Activated CD8-positive, alpha-beta memory T cell treated with anti-CD3 and anti-CD28 coated beads, Interleukin-2, amount 50 U/mL, for 1 hour (primary cell): ENCODE measurements at regions not wholly inside any gene's neighbourhood (a gene's known extent, or its start where the extent isn't known, plus 50 kb on each side); places are given as distances from the start of the nearest gene placed in this dataset.

Source experiments
- DNase-seq: peaks from one replicate; pipeline ENCODE4 v3.0.0-alpha.2; 2020; ENCODE audit errors: extremely low read depth

DNA sequence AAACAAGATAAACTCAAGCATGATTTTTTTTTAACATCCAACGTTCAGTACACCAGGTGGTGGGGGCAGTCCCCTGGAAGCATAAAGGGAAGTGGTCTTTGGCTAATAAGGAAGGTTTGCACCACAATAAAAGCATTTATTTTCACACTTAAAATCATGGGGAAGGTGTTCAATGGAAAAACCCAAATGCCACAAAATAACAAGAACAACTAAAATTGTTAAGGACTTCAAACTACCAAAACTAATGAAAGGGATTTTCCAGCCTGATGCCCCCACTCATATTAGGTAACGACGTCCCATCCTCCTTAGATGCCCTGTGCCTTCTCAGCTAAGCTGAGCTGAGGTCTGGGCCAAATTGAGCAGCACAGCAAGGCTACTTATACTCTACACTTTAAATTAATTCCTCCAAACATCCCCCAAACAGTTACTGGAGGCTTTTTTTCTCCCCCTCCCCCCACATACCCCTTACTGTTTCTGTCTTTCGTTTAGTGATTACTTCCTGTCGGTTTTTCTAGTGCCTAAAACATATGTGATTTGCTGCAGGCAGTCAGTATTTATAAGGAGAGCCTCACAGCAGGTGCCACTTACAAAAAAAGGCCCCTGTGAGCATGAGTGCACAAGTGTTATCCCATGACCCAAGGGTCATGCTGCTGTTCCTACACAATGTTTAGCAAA lies 259.7 kb upstream of the ZNF608 start:
- DNase-seq, result no peak

DNA sequence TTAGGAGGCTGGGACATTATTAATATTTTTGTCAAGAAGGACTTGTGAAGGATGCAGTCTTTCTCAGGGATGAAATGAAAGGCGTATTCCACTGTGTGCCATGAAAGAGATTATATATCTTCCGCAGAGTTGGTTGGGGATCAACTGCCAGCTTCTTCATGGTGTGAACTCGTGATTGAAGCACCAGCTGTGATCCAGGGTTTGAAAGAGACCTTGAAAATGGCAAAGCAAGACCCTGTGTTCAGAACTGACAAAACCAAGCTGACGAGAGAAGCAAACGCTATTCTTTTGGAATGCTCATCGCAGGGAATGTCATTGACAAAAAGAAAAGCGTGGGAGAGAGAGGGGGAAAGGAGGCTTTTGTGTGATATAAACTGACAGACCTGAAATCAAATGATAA lies 263.9 kb upstream of the ZNF608 start:
- no peak for DNase-seq

DNA sequence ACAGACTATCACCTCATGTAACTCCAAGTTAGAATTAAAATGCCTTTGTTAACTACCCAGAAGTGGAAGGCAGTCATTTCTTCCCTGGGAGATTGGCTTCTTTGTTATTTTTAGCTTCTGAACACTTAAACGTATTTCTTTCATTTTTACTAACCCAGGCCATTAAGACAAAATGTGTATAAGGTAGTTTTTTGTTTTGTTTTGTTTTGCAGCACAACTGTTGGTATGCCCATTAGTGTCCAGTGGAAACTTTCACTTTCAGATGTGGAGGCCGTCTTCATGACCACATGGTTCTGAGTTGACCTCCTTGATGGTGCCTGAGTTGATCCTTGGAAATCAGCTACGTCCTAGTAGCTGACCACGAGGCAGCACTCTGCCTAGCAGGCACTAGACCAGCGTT lies 264.6 kb upstream of the ZNF608 start:
- DNase-seq, result no peak

DNA sequence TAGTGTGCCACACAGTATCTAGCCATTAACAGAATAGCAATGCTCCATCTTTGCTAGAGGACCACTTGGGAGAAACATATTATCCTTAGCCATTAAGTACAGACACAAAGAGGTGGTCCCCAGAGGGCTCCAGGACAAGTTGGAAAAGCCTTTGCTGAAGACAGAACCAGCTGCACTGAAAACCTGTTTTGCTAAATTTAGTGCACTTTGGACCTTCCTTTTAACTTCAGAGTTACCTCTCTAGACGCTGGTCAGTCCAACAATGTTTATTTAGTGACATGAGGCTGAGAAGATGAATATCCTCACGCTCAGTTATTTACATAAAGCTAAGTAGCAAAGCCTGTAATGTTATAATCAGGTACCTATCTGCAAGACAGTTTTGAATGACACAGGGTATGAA lies 265.0 kb upstream of the ZNF608 start:
- no peak for DNase-seq

DNA sequence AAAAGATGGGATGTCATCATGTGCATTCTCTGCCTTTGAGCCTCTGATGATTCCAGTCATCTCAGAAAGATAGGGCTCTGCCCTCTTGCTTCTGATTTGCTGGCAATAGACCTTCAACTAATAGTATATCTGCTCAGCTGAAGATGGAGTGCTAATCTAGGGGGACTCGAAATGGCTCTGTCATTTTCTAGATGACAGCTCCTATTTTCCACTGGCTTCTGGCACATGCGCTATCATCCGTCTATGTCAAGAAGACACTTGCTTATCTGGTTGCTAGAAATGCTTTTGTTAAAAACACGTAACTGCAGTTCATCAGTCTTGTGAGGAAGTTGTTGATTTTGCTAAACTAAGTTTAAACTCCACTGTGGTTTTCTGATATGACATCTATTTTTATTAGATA lies 265.5 kb upstream of the ZNF608 start:
- no peak for DNase-seq

DNA sequence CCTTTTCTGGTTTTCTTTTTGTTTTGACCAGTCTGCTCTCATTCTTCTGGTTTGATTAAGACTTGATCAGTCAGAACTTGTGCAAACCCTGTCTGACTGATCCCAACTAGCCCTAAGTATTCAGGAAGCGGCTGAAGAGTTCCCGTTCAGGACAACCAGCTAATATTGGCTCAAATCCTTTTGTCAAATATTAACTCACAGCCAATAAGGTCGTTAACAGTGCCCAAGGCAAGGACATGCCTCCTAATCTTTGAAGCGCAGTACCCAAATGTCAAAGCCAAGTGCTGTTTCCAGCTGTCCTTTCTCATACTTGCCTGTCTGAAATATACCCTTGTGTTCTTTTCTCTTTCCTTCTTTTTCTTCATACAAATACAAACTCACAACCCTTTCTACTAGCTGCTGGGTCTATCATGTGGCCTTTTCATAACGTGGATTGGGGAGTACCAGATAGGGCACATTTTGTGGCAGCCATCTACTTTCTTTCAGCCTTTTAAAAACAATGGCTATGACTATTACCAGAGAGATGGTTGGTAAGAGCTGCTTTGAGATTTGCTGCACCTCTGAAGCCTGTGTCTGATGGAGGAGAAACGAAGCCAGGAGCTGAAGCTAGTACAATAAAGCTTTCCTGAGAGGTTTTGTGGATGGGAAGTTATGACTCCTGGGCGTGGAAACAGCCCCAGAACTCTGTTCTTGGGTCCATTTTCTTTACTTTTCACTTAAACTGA lies 266.4 kb upstream of the ZNF608 start:
- no peak for DNase-seq

DNA sequence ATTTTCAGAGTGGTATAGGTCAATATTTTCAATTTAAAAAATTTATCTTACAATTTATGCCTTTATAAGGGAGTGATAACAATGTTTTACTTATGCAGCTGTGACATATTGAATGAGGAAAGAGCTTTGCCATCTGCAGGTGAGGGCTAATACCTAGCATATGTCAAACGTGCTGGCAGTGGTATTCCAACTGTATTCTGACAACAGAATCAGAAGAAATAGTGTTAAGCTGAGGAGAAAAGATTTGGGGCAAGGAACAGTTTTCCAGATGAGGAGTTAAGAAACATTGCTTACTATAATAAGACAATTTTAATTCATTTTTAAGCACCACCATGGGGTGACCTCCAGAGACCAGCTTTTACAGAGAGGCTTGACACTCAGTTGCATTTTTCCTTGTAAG lies 267.8 kb upstream of the ZNF608 start:
- DNase-seq, result no peak

DNA sequence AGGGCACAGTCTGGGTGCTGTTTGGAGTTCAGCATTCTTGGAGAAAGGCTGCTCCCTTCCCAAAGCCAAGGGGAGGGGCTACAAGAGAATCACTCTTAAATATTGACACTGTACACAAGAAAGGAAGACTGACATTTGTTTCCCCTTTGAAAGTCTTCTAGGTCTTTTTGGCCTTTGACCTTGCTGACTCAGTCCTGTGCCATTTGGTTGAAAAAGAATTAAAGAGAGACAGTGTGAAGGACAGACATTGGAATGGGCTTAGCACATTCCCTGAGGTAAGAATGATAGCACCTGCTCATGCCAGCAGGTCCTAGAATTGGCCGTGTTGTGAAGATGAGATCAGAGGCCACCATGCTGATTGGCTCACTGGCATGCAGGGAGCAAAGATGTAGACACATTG lies 271.4 kb upstream of the ZNF608 start:
- DNase-seq, result no peak

DNA sequence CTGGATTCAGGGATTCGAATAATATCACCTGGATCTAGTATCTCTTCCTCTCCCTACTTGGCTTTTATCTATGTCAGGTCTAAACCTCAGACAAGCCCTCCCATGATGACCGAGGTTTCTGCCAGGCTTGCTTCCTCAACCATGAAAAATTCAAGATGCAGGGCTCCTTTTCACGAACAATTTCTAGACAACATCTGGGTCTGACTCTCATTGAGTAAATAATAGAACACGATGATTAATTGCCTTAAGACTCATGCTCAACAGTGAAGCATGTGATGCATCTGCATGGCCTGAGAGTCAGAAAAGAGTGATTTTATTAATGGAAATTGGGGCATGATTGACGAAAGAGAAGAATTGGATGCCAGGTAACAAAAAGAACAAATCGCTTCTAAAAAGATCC lies 277.2 kb upstream of the ZNF608 start:
- DNase-seq, result no peak

DNA sequence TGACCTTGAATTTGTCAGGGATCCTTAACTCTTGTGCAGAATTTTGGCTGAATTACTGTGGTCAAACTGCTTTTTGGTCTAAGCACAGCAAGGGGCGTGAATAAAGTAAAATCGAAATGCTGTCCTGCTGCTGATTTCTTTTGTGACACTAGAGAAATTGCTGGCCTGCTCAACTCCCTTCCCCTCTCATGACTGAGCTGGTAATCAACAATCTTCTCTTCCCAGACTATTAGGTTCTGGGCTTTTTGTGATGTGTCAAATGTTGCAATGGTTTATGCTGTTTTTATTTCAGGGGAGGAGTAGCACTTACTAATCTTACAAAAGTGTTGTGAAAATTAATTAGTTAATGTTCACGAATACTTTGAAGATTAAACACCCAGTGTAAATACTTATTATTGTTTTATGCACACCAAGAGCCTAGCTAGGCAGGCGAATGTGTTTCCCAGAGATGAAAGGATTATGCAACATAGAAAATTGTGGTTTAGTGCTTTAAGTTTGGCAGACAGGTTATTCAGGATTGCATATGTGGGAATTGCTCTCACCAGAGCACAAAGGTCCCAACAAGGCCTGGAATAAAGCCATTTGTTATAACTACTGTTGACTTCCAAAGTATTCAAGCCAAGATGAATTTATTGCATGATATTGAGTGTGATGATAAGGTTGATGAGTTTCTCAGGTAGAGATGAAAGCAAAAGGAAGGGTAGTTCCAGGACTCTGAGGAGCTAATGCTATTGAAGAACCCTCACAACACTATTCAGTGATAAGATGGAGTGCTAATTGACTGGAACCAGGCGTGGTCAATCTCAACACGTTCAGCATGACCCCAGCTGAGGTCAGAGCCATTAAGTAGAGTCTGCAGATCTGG lies 280.7 kb upstream of the ZNF608 start:
- no peak for DNase-seq

DNA sequence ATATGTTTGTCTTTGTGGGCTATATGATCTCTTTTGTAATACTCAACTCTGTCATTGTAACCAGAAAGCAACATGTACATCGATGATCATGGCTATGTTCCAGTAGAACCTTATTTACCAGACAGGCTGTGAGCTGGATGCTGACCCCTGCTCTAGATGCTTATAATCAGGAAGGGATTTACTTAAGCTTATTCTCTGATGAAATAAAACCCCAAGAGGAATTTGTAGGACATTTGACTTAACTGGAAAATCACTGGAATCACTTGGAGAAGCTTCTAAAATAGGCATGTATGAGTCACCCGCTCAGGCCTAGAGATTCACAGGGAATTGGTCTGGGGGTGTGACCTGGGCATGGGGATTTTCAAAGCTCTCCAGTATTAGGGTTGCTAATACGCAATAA lies 285.8 kb upstream of the ZNF608 start:
- no peak for DNase-seq

DNA sequence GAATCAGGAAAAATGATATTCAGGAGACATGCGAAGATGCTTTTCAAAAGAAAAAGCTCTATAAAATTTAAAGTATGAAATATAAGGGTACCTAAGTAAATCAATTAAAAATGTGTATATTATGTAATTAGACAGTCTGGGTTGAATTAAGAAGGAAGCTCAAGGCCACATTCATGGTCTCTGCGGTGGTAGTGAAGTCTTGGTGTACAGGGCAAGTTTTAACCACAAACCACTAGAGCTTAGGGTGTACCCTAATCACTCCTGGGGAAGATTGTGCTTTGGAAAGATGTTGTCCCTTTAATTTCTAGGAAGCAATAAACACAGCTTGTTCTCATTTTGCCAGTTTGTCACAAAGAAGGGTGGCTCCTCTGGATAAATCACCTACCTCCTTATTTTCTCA lies 287.2 kb upstream of the ZNF608 start:
- no peak for DNase-seq

DNA sequence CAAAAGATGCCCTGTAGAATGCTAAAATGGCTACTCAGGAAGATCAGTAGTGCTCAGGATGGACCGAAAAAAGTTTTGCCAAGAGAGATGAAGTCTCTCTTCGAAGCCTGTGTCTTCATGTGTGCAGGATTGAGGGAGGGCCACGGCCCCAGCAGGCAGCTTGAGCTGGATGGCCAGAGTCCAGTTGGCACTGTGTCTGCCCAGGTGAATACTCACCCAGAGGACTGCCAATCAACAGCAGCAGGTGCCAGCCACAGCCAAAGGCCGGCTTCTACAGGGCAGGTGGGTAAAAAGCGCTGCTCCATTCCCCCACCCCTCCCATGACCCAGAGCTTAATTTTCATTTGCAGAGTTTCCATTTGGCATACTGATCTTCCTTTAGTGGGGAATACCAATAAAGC lies 287.9 kb upstream of the ZNF608 start:
- DNase-seq, result no peak

DNA sequence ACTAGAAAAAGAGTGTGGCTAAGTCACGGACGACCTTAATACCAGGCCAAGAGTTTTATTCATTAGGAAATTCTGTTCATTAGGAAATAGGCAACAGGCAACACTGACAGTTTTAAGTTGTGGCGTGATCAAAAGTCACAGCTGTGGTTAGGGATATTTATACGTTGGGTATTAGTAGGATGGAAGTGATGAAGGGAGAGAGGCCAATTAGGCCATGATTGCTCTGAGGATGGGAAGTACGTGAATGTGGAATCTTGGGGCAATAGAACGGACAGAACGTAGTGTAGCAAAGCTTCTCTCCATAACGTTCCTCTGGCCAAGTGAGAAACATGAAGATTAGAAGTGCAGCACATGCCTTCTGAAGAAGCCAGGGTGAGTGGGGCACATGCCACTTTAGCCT lies 290.1 kb upstream of the ZNF608 start:
- no peak for DNase-seq

DNA sequence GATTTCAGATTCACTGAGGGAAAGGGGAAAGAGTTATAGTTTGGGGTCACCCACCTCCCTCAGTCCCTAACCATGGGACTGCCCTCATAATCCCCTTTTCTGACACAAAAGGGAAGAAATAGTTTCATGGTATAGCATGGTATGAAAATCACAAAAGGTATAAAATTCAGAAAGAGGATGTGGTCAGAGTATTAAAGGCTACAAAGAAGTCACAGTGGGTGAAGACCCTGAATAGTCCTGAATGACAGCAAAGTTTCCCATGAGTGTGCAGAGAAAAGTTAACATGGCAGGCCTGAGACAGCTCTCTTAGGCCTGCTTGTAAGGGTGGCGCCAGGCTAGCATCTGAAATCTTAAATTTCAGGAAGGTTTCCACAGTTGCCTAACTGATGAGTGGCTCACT lies 290.6 kb upstream of the ZNF608 start:
- no peak for DNase-seq

DNA sequence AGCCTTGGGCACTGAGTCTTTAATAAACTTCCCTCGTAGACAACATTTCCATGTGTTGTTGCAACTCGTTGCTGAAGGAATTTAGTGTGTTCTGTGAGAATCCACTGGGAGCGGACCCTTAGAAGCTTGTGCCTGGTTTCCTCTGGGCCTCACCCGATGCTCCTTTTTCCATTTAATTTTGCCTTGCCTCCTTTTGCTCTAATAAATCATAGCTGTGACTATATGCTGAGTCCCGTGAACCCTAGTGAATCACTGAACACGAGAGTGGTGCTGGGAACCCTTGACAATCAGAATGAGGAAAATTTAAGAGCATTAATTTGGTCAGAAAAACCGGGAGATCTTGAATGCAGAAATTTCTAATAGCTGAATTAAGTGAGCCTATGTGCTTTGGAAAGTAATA lies 291.1 kb upstream of the ZNF608 start:
- no peak for DNase-seq

DNA sequence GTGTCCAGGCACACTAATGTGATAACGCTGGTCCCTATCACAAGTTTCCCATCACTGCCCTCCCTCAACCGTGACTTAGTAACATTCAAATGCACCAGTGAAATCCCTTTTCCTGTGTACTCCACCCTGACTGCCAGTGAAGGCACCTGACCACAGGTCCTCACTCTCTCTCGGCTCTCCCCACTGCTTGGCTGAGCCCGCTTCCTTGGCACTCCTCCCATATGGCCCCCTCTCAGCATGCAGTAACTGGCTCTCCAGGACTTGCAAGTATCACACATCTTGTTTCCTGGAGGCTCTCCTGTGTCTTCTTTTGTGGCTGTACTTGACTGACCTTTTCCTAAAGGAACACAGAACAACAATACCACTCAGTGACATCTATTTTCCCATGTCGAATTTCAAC lies 292.0 kb upstream of the ZNF608 start:
- no peak for DNase-seq

DNA sequence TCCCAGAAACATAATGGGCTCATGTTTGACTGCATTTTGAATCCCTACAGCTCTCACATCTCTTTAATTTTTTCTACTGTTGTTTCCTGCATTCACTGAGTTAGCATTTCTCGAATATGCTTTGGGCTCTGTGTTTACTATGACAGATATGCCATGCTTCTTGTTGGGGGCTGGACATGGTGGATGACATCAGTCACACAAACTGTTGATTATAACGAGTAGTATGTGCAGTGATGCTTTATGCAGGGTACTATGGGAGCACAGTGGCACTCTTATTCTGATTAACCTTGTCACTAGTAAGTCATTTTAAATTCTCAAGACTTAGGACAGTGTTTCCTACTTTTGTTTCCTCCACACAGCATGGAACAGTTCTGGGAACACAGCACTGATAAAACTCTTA lies 295.4 kb upstream of the ZNF608 start:
- DNase-seq, result no peak

DNA sequence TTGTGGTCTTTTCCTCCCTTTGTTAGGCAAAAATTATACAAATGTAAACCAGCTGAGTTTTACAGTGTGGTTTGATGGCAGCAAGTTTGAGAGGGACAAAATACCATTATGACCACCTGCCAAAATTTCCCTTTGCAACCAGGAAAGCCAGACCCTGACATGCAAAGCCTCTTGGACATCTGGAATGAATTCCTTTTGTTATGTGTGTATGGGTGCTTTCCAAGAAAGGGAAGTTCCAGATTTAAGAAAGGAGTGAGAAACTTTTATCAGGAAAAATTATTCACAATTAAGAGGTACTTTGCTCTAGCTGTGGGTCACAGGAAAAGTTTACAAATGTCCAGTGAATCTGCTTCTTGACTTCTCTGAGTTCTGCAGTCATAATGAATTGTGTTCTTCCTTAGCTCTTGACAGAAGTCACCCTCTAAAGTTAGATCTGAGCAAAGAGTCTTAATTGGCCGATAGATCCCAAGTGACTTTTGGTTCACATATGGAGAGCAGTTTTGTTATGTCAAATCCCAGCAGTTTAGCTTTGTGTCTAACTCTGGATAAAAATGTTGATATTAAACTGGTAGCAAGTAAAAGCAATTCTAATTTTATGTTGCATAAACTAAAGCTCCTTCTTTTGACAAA lies 295.9 kb upstream of the ZNF608 start:
- DNase-seq, result no peak

DNA sequence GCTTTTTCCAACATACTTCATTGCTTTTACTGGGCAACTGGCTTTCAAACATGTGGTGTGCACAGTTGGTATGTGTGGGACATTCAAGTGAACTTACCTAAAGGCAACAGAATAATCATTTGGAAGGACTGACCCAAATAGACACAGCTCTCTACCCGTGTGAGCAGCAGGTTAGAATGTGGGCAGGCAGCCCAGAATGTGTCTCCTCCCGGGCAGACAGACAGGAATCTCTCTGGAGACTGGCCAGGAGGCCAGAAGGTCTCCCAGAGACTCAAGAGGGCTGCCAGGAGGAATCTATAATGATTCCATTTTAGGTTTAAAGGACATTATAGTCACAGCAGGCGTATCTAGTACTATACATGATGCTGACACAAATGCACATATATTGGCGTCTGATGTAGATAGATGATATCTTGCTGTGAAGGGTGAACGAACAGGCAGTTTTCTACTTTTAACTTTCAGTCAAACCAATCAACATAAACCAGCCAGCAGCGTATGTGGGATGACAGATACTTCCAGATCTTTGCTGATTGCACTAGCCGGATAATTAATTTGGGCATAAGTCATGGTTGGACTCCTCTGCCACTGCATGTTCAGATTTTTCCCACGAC lies 297.4 kb upstream of the ZNF608 start:
- DNase-seq, result no peak

DNA sequence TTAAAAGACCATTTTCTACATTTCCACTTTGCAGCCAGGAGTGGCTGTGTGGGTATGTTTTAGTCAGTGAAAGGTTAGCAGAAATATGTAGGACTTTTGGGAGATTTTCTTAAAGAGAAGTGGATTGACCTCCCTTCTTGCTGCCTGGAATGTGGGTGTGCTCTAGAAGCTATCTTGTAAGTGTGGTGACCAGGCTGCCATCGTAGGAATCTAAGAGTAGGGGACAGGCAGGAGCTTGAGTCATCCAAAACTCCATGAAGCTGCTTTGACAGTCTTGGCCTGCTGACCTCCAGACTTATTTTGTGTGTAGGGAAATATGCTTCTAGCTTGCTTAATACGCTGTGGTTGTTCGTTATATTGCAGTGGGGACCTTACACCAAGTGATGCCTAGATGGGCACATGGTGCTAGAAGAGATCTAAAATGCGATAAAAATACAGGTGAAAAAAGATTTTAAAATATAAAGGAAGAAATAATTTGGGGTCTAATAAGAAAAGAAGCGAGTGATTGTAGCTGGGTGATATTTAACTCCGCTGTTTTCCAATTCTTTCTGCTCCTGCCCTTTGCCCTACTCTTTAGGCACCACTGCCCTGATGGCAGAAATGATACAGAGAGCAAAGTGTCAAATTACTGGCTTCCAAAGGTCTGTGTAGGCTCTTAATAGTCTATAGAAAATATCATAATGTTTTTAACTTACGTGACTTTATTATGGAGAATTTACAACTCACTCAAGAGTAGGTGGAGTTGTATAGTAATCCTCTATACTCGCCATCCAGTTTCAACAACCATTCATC lies 298.2 kb upstream of the ZNF608 start:
- no peak for DNase-seq
